Suppressor macrophage treated with lipopolysaccharide for 1 hour (primary cell): ENCODE measurements at regions not wholly inside any gene's neighbourhood (a gene's known extent, or its start where the extent isn't known, plus 50 kb on each side); places are given as distances from the start of the nearest gene placed in this dataset.
"Not testable (repeated sequence)": the region's sequence is repeated elsewhere in the genome, so short reads cannot be mapped to it uniquely, and the experiment has no call there.

Source experiments
- DNase-seq, 3 donors: peaks; one replicate each; pipeline ENCODE4 v3.0.0-alpha.2; 2020 to 2022

GRCh38 chr1:229862017-229862774 is 204.8 kb upstream of the GALNT2 start:
- DNase-seq: no peak

GRCh38 chr1:229863651-229864545 is 203.1 kb upstream of the GALNT2 start:
- peak in 1 of 3 donors; percentile 4 for DNase-seq

GRCh38 chr1:229864686-229865230 is 202.3 kb upstream of the GALNT2 start:
- no peak for DNase-seq

- not testable (repeated sequence) for DNase-seq
Measured at GRCh38 chr1:229865321-229865720, 201.7 kb upstream of the GALNT2 start.

- no peak for DNase-seq
Measured at GRCh38 chr1:229867726-229868125, 199.3 kb upstream of the GALNT2 start.

GRCh38 chr1:229869240-229869639 is 197.8 kb upstream of the GALNT2 start:
- no peak for DNase-seq

GRCh38 chr1:229869687-229870086 is 197.4 kb upstream of the GALNT2 start:
- DNase-seq: no peak

GRCh38 chr1:229870381-229870780 is 196.7 kb upstream of the GALNT2 start:
- DNase-seq: no peak

- no peak for DNase-seq
Measured at GRCh38 chr1:229871078-229871676, 195.9 kb upstream of the GALNT2 start.

- DNase-seq: no peak
Measured at GRCh38 chr1:229874136-229874535, 192.9 kb upstream of the GALNT2 start.

- no peak for DNase-seq
Measured at GRCh38 chr1:229874609-229875008, 192.4 kb upstream of the GALNT2 start.

- no peak for DNase-seq
Measured at GRCh38 chr1:229875086-229875485, 192.0 kb upstream of the GALNT2 start.

GRCh38 chr1:229879746-229880145 is 187.3 kb upstream of the GALNT2 start:
- no peak for DNase-seq

GRCh38 chr1:229880271-229881170 is 186.5 kb upstream of the GALNT2 start:
- no peak for DNase-seq

GRCh38 chr1:229882621-229883020 is 184.4 kb upstream of the GALNT2 start:
- no peak for DNase-seq

GRCh38 chr1:229883504-229884200 is 183.4 kb upstream of the GALNT2 start:
- DNase-seq: no peak

- DNase-seq: peak in 1 of 3 donors; percentile 3
Measured at GRCh38 chr1:229884765-229885164, 182.3 kb upstream of the GALNT2 start.

GRCh38 chr1:229885568-229886495 is 181.2 kb upstream of the GALNT2 start:
- no peak for DNase-seq

GRCh38 chr1:229886636-229887035 is 180.4 kb upstream of the GALNT2 start:
- DNase-seq: no peak
